ENCODE measurements at regions not wholly inside any gene's neighbourhood (a gene's known extent, or its start where the extent isn't known, plus 50 kb on each side); places are given as distances from the start of the nearest gene placed in this dataset.

DNA sequence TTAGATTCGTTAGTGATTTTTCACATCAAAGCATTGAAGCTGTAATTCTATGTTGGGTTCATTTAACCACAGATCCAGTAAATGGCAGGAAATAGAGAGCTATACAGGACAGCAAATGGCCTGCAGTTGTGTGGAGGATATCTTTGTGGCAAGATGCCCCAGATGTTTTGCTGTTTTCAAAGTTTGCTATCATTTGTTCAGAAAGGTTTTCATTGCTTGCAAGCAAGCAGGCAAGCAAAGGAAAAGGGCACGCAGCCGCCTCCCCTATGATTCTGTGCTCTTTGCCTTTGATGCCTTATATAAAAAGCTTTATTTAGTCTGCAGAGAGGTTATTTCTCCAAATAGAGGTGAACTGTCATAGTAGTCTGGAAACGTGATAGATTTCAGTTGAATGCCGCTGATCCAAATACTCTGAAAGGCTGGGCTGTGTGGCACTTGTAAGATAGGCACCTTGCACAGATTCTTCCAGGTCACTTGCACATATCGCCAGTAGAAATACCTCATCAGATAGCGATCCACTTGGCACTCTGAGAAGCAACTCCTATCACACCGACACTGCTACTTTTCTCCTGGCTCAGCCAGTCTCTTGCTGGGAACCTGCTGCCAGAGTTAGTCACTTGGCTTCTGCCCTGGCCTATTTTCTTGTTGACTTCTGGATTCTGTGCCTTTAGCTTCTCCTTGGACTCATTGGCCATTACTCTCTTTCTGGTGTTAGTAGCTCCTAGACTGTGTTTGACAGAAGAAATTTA is 66.4 kb downstream of the UTRN start:
- BruUV-seq (replicated peaks) = no TSS peak
- no peaks in the 10 kb centered on the region for H3K27me3 ChIP-seq (ENCODE audit: control insufficient read depth in 1 of 2, insufficient read depth in 2 of 2, low read length in 2 of 2)
- DNase-seq (ENCODE audit: low spot score) (no peak), ATAC-seq (no peak), FAIRE-seq (no peak)
- POLR2A ChIA-PET = no interaction called here
- no peak for TF ChIP-seq MAFF (IDR thresholded peaks at IDR 0.05; ENCODE audit: low read depth, low read length)
- TF ChIP-seq RBAK (CRISPR knock-in tag; IDR thresholded peaks at IDR 0.05) = no peak
- TF ChIP-seq, protein P1, sequence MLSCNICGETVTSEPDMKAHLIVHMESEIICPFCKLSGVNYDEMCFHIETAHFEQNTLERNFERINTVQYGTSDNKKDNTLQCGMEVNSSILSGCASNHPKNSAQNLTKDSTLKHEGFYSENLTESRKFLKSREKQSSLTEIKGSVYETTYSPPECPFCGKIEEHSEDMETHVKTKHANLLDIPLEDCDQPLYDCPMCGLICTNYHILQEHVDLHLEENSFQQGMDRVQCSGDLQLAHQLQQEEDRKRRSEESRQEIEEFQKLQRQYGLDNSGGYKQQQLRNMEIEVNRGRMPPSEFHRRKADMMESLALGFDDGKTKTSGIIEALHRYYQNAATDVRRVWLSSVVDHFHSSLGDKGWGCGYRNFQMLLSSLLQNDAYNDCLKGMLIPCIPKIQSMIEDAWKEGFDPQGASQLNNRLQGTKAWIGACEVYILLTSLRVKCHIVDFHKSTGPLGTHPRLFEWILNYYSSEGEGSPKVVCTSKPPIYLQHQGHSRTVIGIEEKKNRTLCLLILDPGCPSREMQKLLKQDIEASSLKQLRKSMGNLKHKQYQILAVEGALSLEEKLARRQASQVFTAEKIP (CRISPR knock-in tag; IDR thresholded peaks at IDR 0.05; ENCODE audit: borderline replicate concordance) = no peak
- TF ChIP-seq MAZ (IDR thresholded peaks at IDR 0.05; ENCODE audit: borderline replicate concordance, low read depth, low read length) = no peak
- TF ChIP-seq MAZ (CRISPR knock-in tag; IDR thresholded peaks at IDR 0.05; ENCODE audit: low read depth) = no peak
- in situ Hi-C loops (cut with HindIII; ENCODE audit: extremely low pct_ligation_motif_present, low pct_unique_long_range_greater_than_20kb) = no loop called here
- peaks cover 66% of the 10 kb centered on the region for H3K4me1 ChIP-seq (ENCODE audit: insufficient read depth, low read length)
- H3K79me2 ChIP-seq (ENCODE audit: insufficient read depth, low read length) = peaks cover 98% of the 10 kb centered on the region
- intact Hi-C loops (cut with micrococcal nuclease; ENCODE audit: unreplicated experiment) = no loop called here
- peaks cover 17% of the 10 kb centered on the region for H4K20me1 ChIP-seq (ENCODE audit: insufficient read depth, low read length)
- no peak overlapping the region for H3K4me3 ChIP-seq (replicated peaks in 1 of 3; ENCODE audit: insufficient read depth in 1 of 3, low read depth in 2 of 3, low read length in 3 of 3)
- CTCF ChIA-PET (ENCODE audit: low intra/inter-chr PET ratio, low total read pairs) = no interaction called here
- peaks cover 0 to 8% of the 10 kb centered on the region in 2 experiments; a peak in 3 of 5 replicates for H3K36me3 ChIP-seq (replicated peaks in 1 of 2; ENCODE audit: control insufficient read depth in 1 of 2, insufficient read depth in 2 of 2, low read length in 2 of 2)
- no peak overlapping the region for H3K9ac ChIP-seq (ENCODE audit: insufficient read depth, low read depth, low read length)
- H2AFZ ChIP-seq (ENCODE audit: low read length) = no peak overlapping the region
- peak overlapping the region; percentile 6 for H3K27ac ChIP-seq (ENCODE audit: extremely low read length, insufficient read depth, low read length)
- H3K9me3 ChIP-seq (ENCODE audit: low read length) = no peaks in the 10 kb centered on the region
- WGBS (ENCODE audit: low lambda C conversion rate) = 92% methylated on average over 8 of the region's 8 CpGs
- H3K4me2 ChIP-seq (ENCODE audit: low read depth, low read length) = no peak overlapping the region

DNA sequence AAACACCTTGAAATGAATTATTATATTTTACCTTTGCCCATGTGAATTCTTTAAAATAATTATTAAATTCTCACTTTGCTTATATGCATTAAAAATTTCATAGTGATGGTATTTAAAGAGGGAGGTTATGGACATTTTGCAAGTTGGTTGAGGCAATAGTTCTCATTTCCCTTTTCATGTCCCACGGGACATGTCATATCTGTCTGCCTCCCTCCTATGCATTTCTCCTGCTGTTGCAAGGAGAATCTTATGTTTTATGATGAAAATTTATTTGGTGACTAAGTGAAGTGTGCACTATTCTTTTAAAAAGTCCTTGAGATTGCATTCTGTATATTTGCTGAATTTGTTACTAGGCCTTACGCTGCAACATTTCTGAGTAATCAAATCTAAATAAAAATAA is 67.2 kb downstream of the UTRN start:
- peaks cover 59% of the 10 kb centered on the region for H3K4me1 ChIP-seq (ENCODE audit: insufficient read depth, low read length)
- no peak overlapping the region for H3K4me3 ChIP-seq (replicated peaks in 1 of 3; ENCODE audit: insufficient read depth in 1 of 3, low read depth in 2 of 3, low read length in 3 of 3)
- no peak for FAIRE-seq
- H3K36me3 ChIP-seq (replicated peaks in 1 of 2; ENCODE audit: control insufficient read depth in 1 of 2, insufficient read depth in 2 of 2, low read length in 2 of 2) = peaks cover 3 to 8% of the 10 kb centered on the region in 2 experiments
- no peak overlapping the region for H3K4me2 ChIP-seq (ENCODE audit: low read depth, low read length)
- no TSS peak for BruUV-seq (replicated peaks)
- no peak for DNase-seq (ENCODE audit: low spot score)
- WGBS (ENCODE audit: low lambda C conversion rate) = 97% methylated on average over 2 of the region's 2 CpGs
- H2AFZ ChIP-seq (ENCODE audit: low read length) = no peak overlapping the region
- no peak overlapping the region for H3K27ac ChIP-seq (ENCODE audit: extremely low read length, insufficient read depth, low read length)
- CTCF ChIA-PET (ENCODE audit: low intra/inter-chr PET ratio, low total read pairs) = no interaction called here
- peaks cover 17% of the 10 kb centered on the region for H4K20me1 ChIP-seq (ENCODE audit: insufficient read depth, low read length)
- ATAC-seq = no peak
- H3K9ac ChIP-seq (ENCODE audit: insufficient read depth, low read depth, low read length) = no peak overlapping the region
- no peaks in the 10 kb centered on the region for H3K9me3 ChIP-seq (ENCODE audit: low read length)
- H3K79me2 ChIP-seq (ENCODE audit: insufficient read depth, low read length) = peaks cover 96% of the 10 kb centered on the region
- POLR2A ChIA-PET = no interaction called here
- no peaks in the 10 kb centered on the region for H3K27me3 ChIP-seq (ENCODE audit: control insufficient read depth in 1 of 2, insufficient read depth in 2 of 2, low read length in 2 of 2)
- intact Hi-C loops (cut with micrococcal nuclease; ENCODE audit: unreplicated experiment) = no loop called here
- in situ Hi-C loops (cut with HindIII; ENCODE audit: extremely low pct_ligation_motif_present, low pct_unique_long_range_greater_than_20kb) = no loop called here
- no peak for TF ChIP-seq SALL2 (CRISPR knock-in tag; IDR thresholded peaks at IDR 0.05)
- TF ChIP-seq ZNF691 (CRISPR knock-in tag; IDR thresholded peaks at IDR 0.05; ENCODE audit: borderline replicate concordance, low read depth) = no peak
- TF ChIP-seq ZNF839 (CRISPR knock-in tag; IDR thresholded peaks at IDR 0.05; ENCODE audit: borderline replicate concordance) = no peak
- TF ChIP-seq POLR2AphosphoS5 (IDR thresholded peaks at IDR 0.05; ENCODE audit: low read depth, low read length) = no peak
- no peak for TF ChIP-seq ZNF34 (CRISPR knock-in tag; IDR thresholded peaks at IDR 0.05; ENCODE audit: borderline replicate concordance)
- no peak for TF ChIP-seq STAG1 (CRISPR knock-in tag; IDR thresholded peaks at IDR 0.05)
- TF ChIP-seq ZNF24 (IDR thresholded peaks at IDR 0.05) = no peak
- TF ChIP-seq MAF1 (CRISPR knock-in tag; IDR thresholded peaks at IDR 0.05; ENCODE audit: borderline replicate concordance) = no peak
- no peak for TF ChIP-seq MAZ (IDR thresholded peaks at IDR 0.05; ENCODE audit: borderline replicate concordance, low read depth, low read length)
- no peak for TF ChIP-seq MAZ (CRISPR knock-in tag; IDR thresholded peaks at IDR 0.05; ENCODE audit: low read depth)
- no peak for TF ChIP-seq ZNF710 (CRISPR knock-in tag; IDR thresholded peaks at IDR 0.05; ENCODE audit: borderline replicate concordance)

Data from HepG2 (cell line).